Breast epithelium (tissue), 4 donors: ENCODE measurements at regions not wholly inside any gene's neighbourhood (a gene's known extent, or its start where the extent isn't known, plus 50 kb on each side); places are given as distances from the start of the nearest gene placed in this dataset.

Experiments used
- DNase-seq, 2 donors: peaks; one replicate each; pipeline ENCODE4 v3.0.0-alpha.2; 2019; ENCODE audit warnings: low spot score in 2 of 2
- H3K27ac ChIP-seq, 2 donors: fragments of 200-600 bp; sonication (generic) in 1 of 2; one replicate each; pipeline ENCODE4 v1.5.1; 2016 to 2019; ENCODE audit warnings: mild to moderate bottlenecking in 1 of 2
- H3K27me3 ChIP-seq, 2 donors: fragments of 200-600 bp; sonication (generic) in 1 of 2; one replicate each; pipeline versions ENCODE4 v1.5.1 to v1.6.0; 2017 to 2019; ENCODE audit warnings: control low read depth in 1 of 2, mild to moderate bottlenecking in 1 of 2
- H3K36me3 ChIP-seq: fragments of 200-600 bp; one replicate; pipeline ENCODE4 v1.5.1; 2019
- H3K4me1 ChIP-seq, 2 donors: fragments of 200-600 bp; sonication (generic); one replicate each; pipeline ENCODE4 v1.5.1; 2016 to 2019; ENCODE audit warnings: control low read depth in 1 of 2
- H3K4me3 ChIP-seq, 3 donors: fragments of 200-600 bp; sonication (generic); 1 replicate in 2 of 3; 2 replicates in 1 of 3; pipeline ENCODE4 v1.5.1; 2016 to 2019; ENCODE audit warnings: mild to moderate bottlenecking in 3 of 3, moderate library complexity in 2 of 3
- H3K9me3 ChIP-seq, 2 donors: fragments of 200-600 bp; sonication (generic) in 1 of 2; one replicate each; pipeline ENCODE4 v1.5.1; 2016 to 2019; ENCODE audit warnings: control low read depth in 1 of 2
- POLR2A ChIP-seq: fragments of 450-650 bp; IDR thresholded peaks from one replicate; pipeline ENCODE4 v1.6.1; 2016; ENCODE audit warnings: antibody characterized with exemption, mild to moderate bottlenecking, moderate library complexity
- POLR2AphosphoS5 ChIP-seq, 3 donors: sonication (generic); formaldehyde crosslinking; IDR thresholded peaks; one replicate each; pipeline ENCODE4 v1.6.1; 2017; ENCODE audit warnings: antibody characterized with exemption in 3 of 3
- intact Hi-C: fragments of 100-400 bp; cut with DNase I; formaldehyde crosslinking; loops from one replicate; pipeline ENCODE4 v1.15.1; 2023; ENCODE audit warnings: low total_unique reads
- TF ChIP-seq, protein P1 (sequence below), 3 donors: fragments of 450-650 bp; IDR thresholded peaks; one replicate each; pipeline ENCODE4 v1.5.1; 2016 to 2017; ENCODE audit warnings: antibody characterized with exemption in 3 of 3, mild to moderate bottlenecking in 3 of 3, moderate library complexity in 3 of 3

- H3K27me3 ChIP-seq, result no peaks in the 10 kb centered on the region
- no peak for TF ChIP-seq POLR2AphosphoS5 (IDR thresholded peaks at IDR 0.05)
- no peak for TF ChIP-seq POLR2A
- TF ChIP-seq, protein P1, sequence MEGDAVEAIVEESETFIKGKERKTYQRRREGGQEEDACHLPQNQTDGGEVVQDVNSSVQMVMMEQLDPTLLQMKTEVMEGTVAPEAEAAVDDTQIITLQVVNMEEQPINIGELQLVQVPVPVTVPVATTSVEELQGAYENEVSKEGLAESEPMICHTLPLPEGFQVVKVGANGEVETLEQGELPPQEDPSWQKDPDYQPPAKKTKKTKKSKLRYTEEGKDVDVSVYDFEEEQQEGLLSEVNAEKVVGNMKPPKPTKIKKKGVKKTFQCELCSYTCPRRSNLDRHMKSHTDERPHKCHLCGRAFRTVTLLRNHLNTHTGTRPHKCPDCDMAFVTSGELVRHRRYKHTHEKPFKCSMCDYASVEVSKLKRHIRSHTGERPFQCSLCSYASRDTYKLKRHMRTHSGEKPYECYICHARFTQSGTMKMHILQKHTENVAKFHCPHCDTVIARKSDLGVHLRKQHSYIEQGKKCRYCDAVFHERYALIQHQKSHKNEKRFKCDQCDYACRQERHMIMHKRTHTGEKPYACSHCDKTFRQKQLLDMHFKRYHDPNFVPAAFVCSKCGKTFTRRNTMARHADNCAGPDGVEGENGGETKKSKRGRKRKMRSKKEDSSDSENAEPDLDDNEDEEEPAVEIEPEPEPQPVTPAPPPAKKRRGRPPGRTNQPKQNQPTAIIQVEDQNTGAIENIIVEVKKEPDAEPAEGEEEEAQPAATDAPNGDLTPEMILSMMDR (IDR thresholded peaks at IDR 0.05), result no peak
- H3K4me3 ChIP-seq, result no peak overlapping the region
- DNase-seq, result no peak
- no peaks in the 10 kb centered on the region for H3K4me1 ChIP-seq
- intact Hi-C loops, result no loop called here
- H3K9me3 ChIP-seq, result no peaks in the 10 kb centered on the region
- H3K36me3 ChIP-seq, result no peaks in the 10 kb centered on the region
- H3K27ac ChIP-seq, result no peak overlapping the region
Measured at GRCh38 chr9:104278929-104279496, 184.9 kb downstream of the SMC2 start.

- Histone ChIP-seq H3K4me1 (no peaks in the 10 kb centered on the region), H3K27ac (no peak overlapping the region), H3K4me3 (no peak overlapping the region), H3K36me3 (no peaks in the 10 kb centered on the region), H3K9me3 (no peaks in the 10 kb centered on the region), H3K27me3 (no peaks in the 10 kb centered on the region)
- intact Hi-C loops, result loop anchor here (10.0 kb wide), 1 partner anchor 1545 kb away; no protein-coding TSS in a partner anchor
- TF ChIP-seq, protein P1 (IDR thresholded peaks at IDR 0.05), result no peak
- TF ChIP-seq POLR2A (no peak), POLR2AphosphoS5 (IDR thresholded peaks at IDR 0.05) (no peak)
- no peak for DNase-seq
Measured at GRCh38 chr9:104279535-104280177, 185.5 kb downstream of the SMC2 start.

DNA sequence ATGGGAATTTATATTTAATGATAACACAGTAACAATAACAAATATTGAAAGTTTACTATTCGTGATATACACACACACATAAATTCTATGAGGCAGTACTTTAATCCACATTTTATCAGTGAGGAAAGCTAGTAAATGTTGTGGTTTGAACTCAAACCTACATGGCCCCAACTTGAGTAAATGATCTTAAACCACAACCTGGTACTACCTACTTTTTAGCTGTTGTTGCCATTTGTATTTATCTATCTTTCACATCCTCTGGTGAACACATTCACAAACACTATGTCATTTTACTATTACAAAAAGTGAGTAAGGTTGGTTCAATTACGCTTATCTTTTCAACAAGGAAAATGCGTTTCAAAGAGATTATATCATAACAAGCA lies 186.1 kb downstream of the SMC2 start:
- H3K36me3 ChIP-seq, result no peaks in the 10 kb centered on the region

GRCh38 chr9:104280711-104281110 lies 186.6 kb downstream of the SMC2 start:
- Histone ChIP-seq H3K9me3 (no peaks in the 10 kb centered on the region), H3K4me3 (no peak overlapping the region), H3K27ac (no peak overlapping the region), H3K36me3 (no peaks in the 10 kb centered on the region), H3K27me3 (no peaks in the 10 kb centered on the region), H3K4me1 (no peaks in the 10 kb centered on the region)
- TF ChIP-seq POLR2A, result no peak
- TF ChIP-seq, protein P1 (IDR thresholded peaks at IDR 0.05), result no peak
- TF ChIP-seq POLR2AphosphoS5 (IDR thresholded peaks at IDR 0.05), result no peak
- intact Hi-C loops, result loop anchor here (10.0 kb wide), 1 partner anchor 1546 kb away; no protein-coding TSS in a partner anchor
- DNase-seq, result no peak

More for the DNA sequence above, 186.1 kb downstream of the SMC2 start:
- Histone ChIP-seq H3K9me3 (no peaks in the 10 kb centered on the region), H3K27me3 (no peaks in the 10 kb centered on the region), H3K4me1 (no peaks in the 10 kb centered on the region), H3K27ac (no peak overlapping the region), H3K4me3 (no peak overlapping the region)
- intact Hi-C loops, result loop anchor here (10.0 kb wide), 1 partner anchor 1545 kb away; no protein-coding TSS in a partner anchor
- TF ChIP-seq, protein P1 (IDR thresholded peaks at IDR 0.05), result no peak
- TF ChIP-seq POLR2AphosphoS5 (IDR thresholded peaks at IDR 0.05) (no peak), POLR2A (no peak)
- no peak for DNase-seq

GRCh38 chr9:104286187-104286586 lies 192.1 kb downstream of the SMC2 start:
- Histone ChIP-seq H3K4me1 (no peaks in the 10 kb centered on the region), H3K36me3 (no peaks in the 10 kb centered on the region), H3K27me3 (no peaks in the 10 kb centered on the region), H3K4me3 (no peak overlapping the region), H3K9me3 (no peaks in the 10 kb centered on the region), H3K27ac (no peak overlapping the region)
- TF ChIP-seq POLR2A (no peak), POLR2AphosphoS5 (IDR thresholded peaks at IDR 0.05) (no peak)
- TF ChIP-seq, protein P1 (IDR thresholded peaks at IDR 0.05), result no peak
- no peak for DNase-seq
- intact Hi-C loops, result loop anchor here (10.0 kb wide), 1 partner anchor 1551 kb away; no protein-coding TSS in a partner anchor
